ENCODE measurements at regions not wholly inside any gene's neighbourhood (a gene's known extent, or its start where the extent isn't known, plus 50 kb on each side); places are given as distances from the start of the nearest gene placed in this dataset.

GRCh38 chr7:33685503-33685902 lies 219.8 kb upstream of the BMPER start:
- TF ChIP-seq CTCF (IDR thresholded peaks at IDR 0.05) (no peak), SIN3A (IDR thresholded peaks at IDR 0.05; ENCODE audit: borderline replicate concordance, insufficient read depth, low read depth, low read length) (no peak)
